K562 (cell line): ENCODE measurements at regions not wholly inside any gene's neighbourhood (a gene's known extent, or its start where the extent isn't known, plus 50 kb on each side); places are given as distances from the start of the nearest gene placed in this dataset.

Experiments used
- ATAC-seq: fragments of 200-7000 bp; cut with Tn5 transposase; 3 replicates; pipeline ENCODE4 v1.9.1; 2020; ENCODE audit warnings: moderate library complexity
- BruUV-seq: library from RNA; stranded (reverse); fragments of 400-500 nt; replicated peaks from 2 replicates; lab custom pipeline; 2021; lab: Mats Ljungman, UMichigan
- CTCF ChIA-PET: fragments of 300-600 bp; formaldehyde crosslinking; extraction: SDS; loops from one replicate; lab custom pipeline; 2021; ENCODE audit warnings: low intra/inter-chr PET ratio; lab: Yijun Ruan, JAX
- POLR2A ChIA-PET: fragments of 300-600, 350-650 bp; sonication (Branson Sonifier 250); formaldehyde crosslinking; extraction: SDS; loops from one replicate; lab custom pipeline; 2021; ENCODE audit warnings: antibody characterized with exemption, inconsistent platforms; lab: Yijun Ruan, JAX
- DNase-seq, 4 experiments: peaks; one replicate each; pipeline versions ENCODE4 v3.0.0 to v3.0.0-alpha.2; 2011 to 2018; ENCODE audit warnings: low spot score in 3 of 4, mixed read lengths in 3 of 4; ENCODE audit errors: extremely low read depth in 1 of 4
- FAIRE-seq: peaks from 2 replicates; lab custom pipeline; 2011; peaks lifted over from hg19 to GRCh38; lab: Jason Lieb, UNC
- H2AFZ ChIP-seq: 2 replicates; pipeline ENCODE4 v1.6.0; 2011; ENCODE audit warnings: low read depth, low read length, control low read depth, inconsistent platforms
- H3K27ac ChIP-seq: fragments of 200-600 bp; 3 replicates; pipeline ENCODE4 v1.8.0; 2011; ENCODE audit warnings: low read depth, mild to moderate bottlenecking, control low read depth, inconsistent platforms, low read length, moderate library complexity, mixed read lengths; ENCODE audit errors: extremely low read depth
- H3K27me3 ChIP-seq, 2 experiments: fragments of 300-600 bp in 1 of 2; 2 replicates in 1 of 2; 3 replicates in 1 of 2; pipeline versions ENCODE4 v1.6.0 to v1.8.0; 2011; ENCODE audit warnings: inconsistent platforms in 2 of 2, low read length in 2 of 2, mild to moderate bottlenecking in 1 of 2, mixed read lengths in 1 of 2, moderate library complexity in 1 of 2; ENCODE audit not compliant: control insufficient read depth in 2 of 2, insufficient read depth in 2 of 2
- H3K36me3 ChIP-seq: fragments of 300-600 bp; 3 replicates; pipeline ENCODE4 v1.8.0; 2011; ENCODE audit warnings: mild to moderate bottlenecking, low read length, inconsistent platforms; ENCODE audit not compliant: control insufficient read depth, insufficient read depth
- H3K4me1 ChIP-seq, 2 experiments: fragments of 200-600 bp in 1 of 2; replicated peaks in 1 of 2; 2 replicates in 1 of 2; 3 replicates in 1 of 2; pipeline versions ENCODE4 v1.5.1 to v1.8.0; 2011; ENCODE audit warnings: inconsistent platforms in 2 of 2, low read length in 2 of 2, mild to moderate bottlenecking in 1 of 2, mixed read lengths in 1 of 2, moderate library complexity in 1 of 2; ENCODE audit not compliant: control insufficient read depth in 2 of 2, insufficient read depth in 2 of 2
- H3K4me2 ChIP-seq: 2 replicates; pipeline ENCODE4 v1.6.1; 2011; ENCODE audit warnings: low read length, control low read depth, inconsistent platforms, mixed read lengths; ENCODE audit not compliant: insufficient read depth
- H3K4me3 ChIP-seq: fragments of 200-600 bp; sonication (generic), shearing (Covaris generic); 2 replicates; pipeline ENCODE4 v1.5.1; 2016; ENCODE audit warnings: control low read depth, inconsistent platforms
- H3K79me2 ChIP-seq: fragments of 200-600 bp; 3 replicates; pipeline ENCODE4 v1.8.0; 2011; ENCODE audit warnings: low read length, inconsistent platforms; ENCODE audit not compliant: control insufficient read depth, insufficient read depth
- H3K9ac ChIP-seq, 2 experiments: 2 replicates each; pipeline versions ENCODE4 v1.6.0 to v1.6.1; 2011; ENCODE audit warnings: low read depth in 2 of 2, low read length in 2 of 2, control low read depth in 1 of 2, inconsistent platforms in 1 of 2, mild to moderate bottlenecking in 1 of 2, mixed read lengths in 1 of 2; ENCODE audit not compliant: insufficient read depth in 1 of 2
- H3K9me1 ChIP-seq: one replicate; pipeline ENCODE4 v1.6.0; 2011; ENCODE audit warnings: inconsistent platforms, mild to moderate bottlenecking, low read length, moderate library complexity; ENCODE audit not compliant: control insufficient read depth, insufficient read depth
- H3K9me3 ChIP-seq: replicated peaks from 2 replicates; pipeline ENCODE4 v1.5.1; 2011; ENCODE audit warnings: low read depth, low read length, inconsistent platforms; ENCODE audit not compliant: control insufficient read depth, insufficient read depth
- H4K20me1 ChIP-seq: replicated peaks from 2 replicates; pipeline ENCODE4 v1.6.1; 2011; ENCODE audit warnings: low read length, inconsistent platforms, mixed read lengths; ENCODE audit not compliant: control insufficient read depth, insufficient read depth
- ASH1L ChIP-seq: fragments of 450-650 bp; IDR thresholded peaks from 2 replicates; pipeline ENCODE4 v1.6.1; 2018; ENCODE audit warnings: borderline replicate concordance, mild to moderate bottlenecking, low read depth; ENCODE audit not compliant: partially characterized antibody
- C11orf30 ChIP-seq: fragments of 450-650 bp; IDR thresholded peaks from 2 replicates; pipeline ENCODE4 v1.6.1; 2016; ENCODE audit warnings: low read depth, mild to moderate bottlenecking
- ILF3 ChIP-seq: fragments of 450-650 bp; IDR thresholded peaks from 2 replicates; pipeline ENCODE4 v1.6.1; 2018; ENCODE audit warnings: antibody characterized with exemption, mild to moderate bottlenecking, moderate library complexity, borderline replicate concordance
- NCOA2 ChIP-seq, 2 experiments: fragments of 450-650 bp; IDR thresholded peaks; 2 replicates each; pipeline ENCODE4 v1.6.1; 2018; ENCODE audit warnings: mild to moderate bottlenecking in 2 of 2, moderate library complexity in 1 of 2; ENCODE audit not compliant: partially characterized antibody in 2 of 2
- XRCC3 ChIP-seq: fragments of 450-650 bp; IDR thresholded peaks from 2 replicates; pipeline ENCODE4 v1.6.1; 2017; ENCODE audit warnings: mild to moderate bottlenecking, moderate library complexity
- ZNF146 ChIP-seq: IDR thresholded peaks from one replicate; pipeline ENCODE4 v1.6.1; 2018; ENCODE audit warnings: missing compliant biosample characterization; ENCODE audit not compliant: unreplicated experiment
- ZNF699 ChIP-seq: fragments of 250-450 bp; sonication (Bioruptor Pico); IDR thresholded peaks from 2 replicates; pipeline ENCODE4 v1.8.0; 2021; ENCODE audit warnings: mild to moderate bottlenecking, moderate library complexity; ENCODE audit not compliant: insufficient replicate concordance
- ZNF780A ChIP-seq: fragments of 250-450 bp; sonication (Bioruptor Pico); IDR thresholded peaks from 2 replicates; pipeline ENCODE4 v1.5.0; 2021; ENCODE audit warnings: mild to moderate bottlenecking
- WGBS: fragments of 100-300 bp; shearing (Covaris generic); methylation state at CpG from one replicate; pipeline ENCODE4 v1.1.6; 2016; ENCODE audit warnings: low coverage, mixed read lengths; ENCODE audit not compliant: insufficient coverage; ENCODE audit errors: missing lambda C conversion rate; 5-methylcytosine and 5-hydroxymethylcytosine counted together
- in situ Hi-C: fragments of 300-500 bp; cut with MboI; formaldehyde crosslinking; loops from 4 replicates; pipeline ENCODE4 v1.15.0; 2018; ENCODE audit warnings: inconsistent platforms, mixed read lengths
- intact Hi-C: fragments of 100-400 bp; cut with micrococcal nuclease; formaldehyde crosslinking; loops from 2 replicates; pipeline ENCODE4 v1.14.2; 2022
- TF ChIP-seq, protein P1 (sequence below): fragments of 250-450 bp; sonication (Bioruptor Pico); IDR thresholded peaks from 2 replicates; pipeline ENCODE4 v1.4.0; 2020; ENCODE audit warnings: mild to moderate bottlenecking
- TF ChIP-seq, protein P2 (sequence below): IDR thresholded peaks from 3 replicates; pipeline ENCODE4 v1.6.1; 2011; ENCODE audit warnings: borderline replicate concordance, mild to moderate bottlenecking; ENCODE audit not compliant: insufficient read length, insufficient read depth
- TF ChIP-seq, protein P3 (sequence below): sonication (generic); formaldehyde crosslinking; IDR thresholded peaks from 2 replicates; pipeline ENCODE4 v1.5.0; 2020; ENCODE audit warnings: missing genetic modification reagents
- TF ChIP-seq, protein P4 (sequence below): fragments of 250-450 bp; sonication (Bioruptor Pico); IDR thresholded peaks from 2 replicates; pipeline ENCODE4 v1.4.0; 2020; ENCODE audit warnings: mild to moderate bottlenecking, moderate library complexity, borderline replicate concordance
- TF ChIP-seq, protein P5 (sequence below), 2 experiments: fragments of 450-650 bp in 1 of 2; sonication (generic) in 1 of 2; formaldehyde crosslinking in 1 of 2; IDR thresholded peaks in 1 of 2; conservative IDR thresholded peaks in 1 of 2; 2 replicates each; pipeline versions ENCODE4 v1.6.1 to v1.8.1; 2016 to 2023; ENCODE audit warnings: mild to moderate bottlenecking in 2 of 2, moderate library complexity in 2 of 2, inconsistent platforms in 1 of 2, missing genetic modification reagents in 1 of 2
- TF ChIP-seq, protein P6 (sequence below): fragments of 250-450 bp; sonication (Bioruptor Pico); IDR thresholded peaks from 2 replicates; pipeline ENCODE4 v1.8.0; 2021; ENCODE audit warnings: borderline replicate concordance, mild to moderate bottlenecking, moderate library complexity; ENCODE audit not compliant: poor library complexity, severe bottlenecking

DNA sequence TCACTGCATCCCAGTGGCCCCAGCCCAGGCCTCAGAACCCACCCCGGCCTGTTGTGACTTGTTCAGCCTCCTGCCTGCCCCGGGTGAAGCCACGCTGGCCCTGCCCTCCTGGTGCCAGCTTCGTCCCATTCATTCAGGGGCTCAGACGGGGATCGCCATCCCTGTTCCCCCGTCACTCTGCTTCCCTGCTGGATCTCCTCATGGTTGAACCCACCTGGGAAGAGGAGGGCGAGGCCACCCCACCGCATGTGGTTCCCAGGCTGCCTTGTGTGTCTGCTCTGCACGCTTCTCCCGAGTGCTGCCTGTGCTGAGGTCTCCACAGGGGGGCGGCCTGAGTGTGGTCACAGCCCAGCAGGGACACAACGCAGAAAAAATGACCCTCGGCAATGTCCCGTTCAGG is 108.2 kb upstream of the ACTRT2 start:
- Histone ChIP-seq H2AFZ (no peak overlapping the region), H3K9me3 (peaks cover 8% of the 10 kb centered on the region; the same call in 1 of the 2 replicates), H4K20me1 (peaks cover 3% of the 10 kb centered on the region; the same call in 1 of the 2 replicates), H3K4me2 (no peak overlapping the region), H3K36me3 (no peaks in the 10 kb centered on the region), H3K9ac (no peak overlapping the region), H3K9me1 (no peaks in the 10 kb centered on the region), H3K27ac (no peak overlapping the region), H3K79me2 (no peaks in the 10 kb centered on the region), H3K4me3 (no peak overlapping the region), H3K27me3 (peaks cover 0 to 9% of the 10 kb centered on the region in 2 experiments; a peak in 1 of 5 replicates), H3K4me1 (peaks cover 0 to 6% of the 10 kb centered on the region in 2 experiments; a peak in 2 of 5 replicates)
- no peak for ATAC-seq
- WGBS, result 3% methylated on average over 15 of the region's 15 CpGs
- intact Hi-C loops, result no loop called here
- CTCF ChIA-PET, result no interaction called here
- POLR2A ChIA-PET, result no interaction called here
- no peak for DNase-seq
- BruUV-seq, result no TSS peak
- in situ Hi-C loops, result loop anchor here (25.0 kb wide), 1 partner anchor 226 kb away; no protein-coding TSS in a partner anchor
- FAIRE-seq, result no peak
- TF ChIP-seq ASH1L (no peak), NCOA2 (IDR thresholded peaks at IDR 0.05; ENCODE audit: partially characterized antibody in 2 of 2) (no peak), ZNF146 (CRISPR knock-in tag) (no peak), XRCC3 (no peak), ILF3 (no peak), ZNF780A (no peak), ZNF699 (CRISPR knock-in tag) (no peak), C11orf30 (no peak)
- TF ChIP-seq, protein P1, sequence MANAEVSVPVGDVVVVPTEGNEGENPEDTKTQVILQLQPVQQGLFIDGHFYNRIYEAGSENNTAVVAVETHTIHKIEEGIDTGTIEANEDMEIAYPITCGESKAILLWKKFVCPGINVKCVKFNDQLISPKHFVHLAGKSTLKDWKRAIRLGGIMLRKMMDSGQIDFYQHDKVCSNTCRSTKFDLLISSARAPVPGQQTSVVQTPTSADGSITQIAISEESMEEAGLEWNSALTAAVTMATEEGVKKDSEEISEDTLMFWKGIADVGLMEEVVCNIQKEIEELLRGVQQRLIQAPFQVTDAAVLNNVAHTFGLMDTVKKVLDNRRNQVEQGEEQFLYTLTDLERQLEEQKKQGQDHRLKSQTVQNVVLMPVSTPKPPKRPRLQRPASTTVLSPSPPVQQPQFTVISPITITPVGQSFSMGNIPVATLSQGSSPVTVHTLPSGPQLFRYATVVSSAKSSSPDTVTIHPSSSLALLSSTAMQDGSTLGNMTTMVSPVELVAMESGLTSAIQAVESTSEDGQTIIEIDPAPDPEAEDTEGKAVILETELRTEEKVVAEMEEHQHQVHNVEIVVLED (CRISPR knock-in tag), result no peak
- TF ChIP-seq, protein P2, sequence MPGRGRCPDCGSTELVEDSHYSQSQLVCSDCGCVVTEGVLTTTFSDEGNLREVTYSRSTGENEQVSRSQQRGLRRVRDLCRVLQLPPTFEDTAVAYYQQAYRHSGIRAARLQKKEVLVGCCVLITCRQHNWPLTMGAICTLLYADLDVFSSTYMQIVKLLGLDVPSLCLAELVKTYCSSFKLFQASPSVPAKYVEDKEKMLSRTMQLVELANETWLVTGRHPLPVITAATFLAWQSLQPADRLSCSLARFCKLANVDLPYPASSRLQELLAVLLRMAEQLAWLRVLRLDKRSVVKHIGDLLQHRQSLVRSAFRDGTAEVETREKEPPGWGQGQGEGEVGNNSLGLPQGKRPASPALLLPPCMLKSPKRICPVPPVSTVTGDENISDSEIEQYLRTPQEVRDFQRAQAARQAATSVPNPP, result no peak
- TF ChIP-seq, protein P3, sequence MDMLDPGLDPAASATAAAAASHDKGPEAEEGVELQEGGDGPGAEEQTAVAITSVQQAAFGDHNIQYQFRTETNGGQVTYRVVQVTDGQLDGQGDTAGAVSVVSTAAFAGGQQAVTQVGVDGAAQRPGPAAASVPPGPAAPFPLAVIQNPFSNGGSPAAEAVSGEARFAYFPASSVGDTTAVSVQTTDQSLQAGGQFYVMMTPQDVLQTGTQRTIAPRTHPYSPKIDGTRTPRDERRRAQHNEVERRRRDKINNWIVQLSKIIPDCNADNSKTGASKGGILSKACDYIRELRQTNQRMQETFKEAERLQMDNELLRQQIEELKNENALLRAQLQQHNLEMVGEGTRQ (CRISPR knock-in tag), result no peak
- TF ChIP-seq, protein P4, sequence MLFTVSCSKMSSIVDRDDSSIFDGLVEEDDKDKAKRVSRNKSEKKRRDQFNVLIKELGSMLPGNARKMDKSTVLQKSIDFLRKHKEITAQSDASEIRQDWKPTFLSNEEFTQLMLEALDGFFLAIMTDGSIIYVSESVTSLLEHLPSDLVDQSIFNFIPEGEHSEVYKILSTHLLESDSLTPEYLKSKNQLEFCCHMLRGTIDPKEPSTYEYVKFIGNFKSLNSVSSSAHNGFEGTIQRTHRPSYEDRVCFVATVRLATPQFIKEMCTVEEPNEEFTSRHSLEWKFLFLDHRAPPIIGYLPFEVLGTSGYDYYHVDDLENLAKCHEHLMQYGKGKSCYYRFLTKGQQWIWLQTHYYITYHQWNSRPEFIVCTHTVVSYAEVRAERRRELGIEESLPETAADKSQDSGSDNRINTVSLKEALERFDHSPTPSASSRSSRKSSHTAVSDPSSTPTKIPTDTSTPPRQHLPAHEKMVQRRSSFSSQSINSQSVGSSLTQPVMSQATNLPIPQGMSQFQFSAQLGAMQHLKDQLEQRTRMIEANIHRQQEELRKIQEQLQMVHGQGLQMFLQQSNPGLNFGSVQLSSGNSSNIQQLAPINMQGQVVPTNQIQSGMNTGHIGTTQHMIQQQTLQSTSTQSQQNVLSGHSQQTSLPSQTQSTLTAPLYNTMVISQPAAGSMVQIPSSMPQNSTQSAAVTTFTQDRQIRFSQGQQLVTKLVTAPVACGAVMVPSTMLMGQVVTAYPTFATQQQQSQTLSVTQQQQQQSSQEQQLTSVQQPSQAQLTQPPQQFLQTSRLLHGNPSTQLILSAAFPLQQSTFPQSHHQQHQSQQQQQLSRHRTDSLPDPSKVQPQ (CRISPR knock-in tag), result no peak
- TF ChIP-seq, protein P5, sequence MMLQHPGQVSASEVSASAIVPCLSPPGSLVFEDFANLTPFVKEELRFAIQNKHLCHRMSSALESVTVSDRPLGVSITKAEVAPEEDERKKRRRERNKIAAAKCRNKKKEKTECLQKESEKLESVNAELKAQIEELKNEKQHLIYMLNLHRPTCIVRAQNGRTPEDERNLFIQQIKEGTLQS (IDR thresholded peaks at IDR 0.05), result no peak
- TF ChIP-seq, protein P5 (CRISPR knock-in tag; conservative IDR thresholded peaks at IDR 0.05), result no peak
- TF ChIP-seq, protein P6, sequence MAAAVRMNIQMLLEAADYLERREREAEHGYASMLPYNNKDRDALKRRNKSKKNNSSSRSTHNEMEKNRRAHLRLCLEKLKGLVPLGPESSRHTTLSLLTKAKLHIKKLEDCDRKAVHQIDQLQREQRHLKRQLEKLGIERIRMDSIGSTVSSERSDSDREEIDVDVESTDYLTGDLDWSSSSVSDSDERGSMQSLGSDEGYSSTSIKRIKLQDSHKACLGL, result no peak
